ENCODE measurements at regions not wholly inside any gene's neighbourhood (a gene's known extent, or its start where the extent isn't known, plus 50 kb on each side); places are given as distances from the start of the nearest gene placed in this dataset.
A peak's percentile ranks its signal among the peaks of the same experiment; 100 is the strongest.

DNA sequence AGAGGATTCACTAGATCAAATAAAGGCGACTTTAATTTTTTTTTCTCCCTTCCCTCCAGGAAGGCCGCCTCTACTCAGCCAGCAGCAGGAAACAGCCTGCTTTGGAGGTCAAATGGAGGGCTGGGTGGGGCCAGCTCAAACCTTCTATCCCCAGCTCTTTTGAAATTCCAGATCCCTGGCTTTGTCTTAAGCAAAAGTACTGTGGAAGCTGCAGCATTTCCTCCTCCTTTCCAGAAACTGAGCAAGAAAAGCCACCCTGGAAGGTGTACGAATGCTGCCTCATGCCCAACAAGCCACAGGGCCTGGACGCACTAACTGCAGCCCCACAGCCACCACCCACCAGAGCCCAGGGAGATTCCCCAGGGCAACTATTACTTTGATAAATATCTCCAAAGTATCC lies 55.1 kb upstream of the ZCCHC13 start:
- Mint-ChIP-seq H3K36me3 (ENCODE audit: insufficient read depth in 1 of 3, low read depth in 3 of 3) (peaks cover 16 to 33% (median 32%) of the 10 kb centered on the region in 3 experiments), H3K4me1 (peaks cover 43 to 51% of the 10 kb centered on the region in 2 experiments), H3K27ac (peak overlapping the region; percentile 85 to 96 (median 95); a peak in 6 of 7 replicates), H3K9me3 (no peaks in the 10 kb centered on the region; a peak in 1 of 5 replicates), H3K4me3 (peak overlapping the region; percentile 25 to 63; a peak in 3 of 5 replicates), H3K27me3 (ENCODE audit: low read depth) (no peaks in the 10 kb centered on the region; the same call in 1 of the 2 replicates)
- peaks cover 6% of the 10 kb centered on the region; the same call in 1 of the 2 replicates for H3K4me1 ChIP-seq (ENCODE audit: insufficient read depth, low read length)
- H3K9ac ChIP-seq (ENCODE audit: extremely low read depth, insufficient read length, low read length): peak overlapping the region; percentile 13
- no peak overlapping the region for H4K5ac ChIP-seq (ENCODE audit: insufficient read length, low read depth, low read length)
- H4K20me1 ChIP-seq (ENCODE audit: control insufficient read depth, insufficient read depth, insufficient read length): no peaks in the 10 kb centered on the region
- no peak overlapping the region for H3K56ac ChIP-seq (ENCODE audit: insufficient read length, low read depth, low read length)
- H3K23me2 ChIP-seq (ENCODE audit: insufficient read length, low read depth, low read length, poor library complexity, severe bottlenecking): no peaks in the 10 kb centered on the region
- no peak overlapping the region for H2BK12ac ChIP-seq (ENCODE audit: insufficient read length, low read depth, low read length)
- no peak overlapping the region for H2BK120ac ChIP-seq (ENCODE audit: low read depth, low read length, poor library complexity, severe bottlenecking)
- no CpG with 5 or more reads among the region's 4 CpGs for WGBS (ENCODE audit: extremely low coverage, insufficient read length, low lambda C conversion rate)
- no peak overlapping the region for H4K8ac ChIP-seq (replicated peaks; ENCODE audit: insufficient read length, low read depth, low read length)
- peak overlapping the region; percentile 42 for H3K4me2 ChIP-seq (ENCODE audit: insufficient read depth, insufficient read length, low read length)
- no peak overlapping the region for H3K23ac ChIP-seq (ENCODE audit: insufficient read length, low read depth, low read length)
- H2BK5ac ChIP-seq (ENCODE audit: insufficient read length, low read length): peak overlapping the region; percentile 75
- peak; percentile 57 for DNase-seq
- H2AFZ ChIP-seq (ENCODE audit: low read length): no peak overlapping the region
- no peak overlapping the region for H2AK5ac ChIP-seq (ENCODE audit: insufficient read length, low read length)
- 0 out of 2 replicates have a peak overlapping the region, but pooled peaks have one; percentile 40 for H3K14ac ChIP-seq (ENCODE audit: insufficient read depth, low read length)
- no peaks in the 10 kb centered on the region for H3K79me2 ChIP-seq (ENCODE audit: insufficient read depth, low read length)
- peak overlapping the region; percentile 90 for H3K27ac ChIP-seq (ENCODE audit: insufficient read length, low read depth, low read length)
- H2BK15ac ChIP-seq (ENCODE audit: low read depth, low read length): no peak overlapping the region
- H3K4ac ChIP-seq (ENCODE audit: low read depth, low read length): no peak overlapping the region
- H3T11ph ChIP-seq (ENCODE audit: low read length): no peak overlapping the region
- H3K79me1 ChIP-seq (ENCODE audit: insufficient read depth, low read depth, low read length, poor library complexity, severe bottlenecking): no peaks in the 10 kb centered on the region
- no peak overlapping the region for H4K91ac ChIP-seq (ENCODE audit: insufficient read length, low read depth, low read length)
- H3K9me3 ChIP-seq (ENCODE audit: control insufficient read depth, low read depth, low read length): no peaks in the 10 kb centered on the region
- TF ChIP-seq CTCF (conservative IDR thresholded peaks at IDR 0.05): no peak
- no peaks in the 10 kb centered on the region for H3K27me3 ChIP-seq (ENCODE audit: insufficient read depth, low read length)
- H2BK20ac ChIP-seq (ENCODE audit: low read depth, low read length, poor library complexity, severe bottlenecking): no peak overlapping the region
- no peak overlapping the region for H3K18ac ChIP-seq (ENCODE audit: insufficient read length, low read depth, low read length)

Measured in H9 (cell line).